ENCODE measurements at regions not wholly inside any gene's neighbourhood (a gene's known extent, or its start where the extent isn't known, plus 50 kb on each side); places are given as distances from the start of the nearest gene placed in this dataset.

DNA sequence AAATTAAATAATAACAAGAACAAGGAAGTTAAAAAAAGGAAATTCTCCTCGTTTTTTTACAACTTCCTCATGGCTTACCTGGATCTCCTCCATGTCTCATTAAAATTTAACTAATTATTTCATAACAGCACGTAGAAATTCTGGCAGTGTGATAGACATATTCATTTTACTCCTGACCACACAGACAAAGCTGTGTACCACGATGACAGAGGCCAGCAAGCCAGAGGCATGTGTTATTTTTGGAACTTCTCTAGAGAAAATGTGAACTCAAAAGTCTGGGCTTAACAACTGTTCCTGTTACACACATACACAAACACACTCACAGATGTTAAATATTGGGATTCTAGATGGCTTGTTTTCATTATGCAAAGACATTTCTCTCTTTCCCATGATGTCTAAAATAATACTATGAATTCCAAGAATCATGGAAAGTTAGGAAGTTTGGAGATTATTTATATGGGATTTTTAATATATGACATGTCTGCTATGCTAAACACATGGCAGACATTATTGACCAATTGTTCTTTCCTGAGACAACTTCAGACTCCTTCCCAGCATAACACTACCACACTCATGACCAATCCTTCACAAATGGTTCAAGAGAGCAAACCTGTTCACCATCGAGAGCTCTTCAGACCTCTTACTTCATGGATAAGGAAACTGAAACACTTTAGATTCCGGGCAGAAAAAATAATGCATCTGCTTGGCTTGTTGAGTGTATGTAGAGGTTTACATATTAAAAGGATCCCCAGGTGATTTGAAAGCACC, 158.7 kb downstream of the DACT1 start:
- H3K27me3 Mint-ChIP-seq, result peaks cover 7% of the 10 kb centered on the region
- H3K4me1 Mint-ChIP-seq (ENCODE audit: low read depth), result no peaks in the 10 kb centered on the region
- no peaks in the 10 kb centered on the region for H3K36me3 Mint-ChIP-seq
- H3K9me3 Mint-ChIP-seq (ENCODE audit: low read depth), result no peaks in the 10 kb centered on the region
- no peak overlapping the region for H3K27ac Mint-ChIP-seq
- no peak overlapping the region for H3K4me3 Mint-ChIP-seq

DNA sequence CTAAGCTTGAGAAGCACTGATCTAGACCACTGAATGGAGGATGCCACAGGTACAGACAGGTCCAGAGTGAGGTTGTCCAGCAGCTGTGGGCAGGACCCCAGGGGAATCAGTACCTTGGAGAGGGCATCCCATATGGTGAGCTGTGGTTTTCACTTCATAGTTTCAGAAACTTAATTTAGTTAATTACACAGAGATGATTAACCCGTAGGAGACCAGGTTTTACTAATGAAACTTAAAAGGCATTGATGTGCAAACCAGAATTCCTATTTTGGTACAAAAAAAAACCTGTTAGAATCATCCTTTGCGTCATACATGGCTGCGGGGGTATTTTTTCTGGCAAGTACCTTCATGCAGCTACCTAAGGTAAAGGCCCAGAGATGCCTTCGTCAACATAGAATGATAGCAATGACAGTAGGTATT, 159.3 kb downstream of the DACT1 start:
- H3K4me3 Mint-ChIP-seq, result no peak overlapping the region
- H3K27me3 Mint-ChIP-seq, result peaks cover 8% of the 10 kb centered on the region
- no peaks in the 10 kb centered on the region for H3K9me3 Mint-ChIP-seq (ENCODE audit: low read depth)
- H3K4me1 Mint-ChIP-seq (ENCODE audit: low read depth), result no peaks in the 10 kb centered on the region
- no peaks in the 10 kb centered on the region for H3K36me3 Mint-ChIP-seq
- H3K27ac Mint-ChIP-seq, result no peak overlapping the region

DNA sequence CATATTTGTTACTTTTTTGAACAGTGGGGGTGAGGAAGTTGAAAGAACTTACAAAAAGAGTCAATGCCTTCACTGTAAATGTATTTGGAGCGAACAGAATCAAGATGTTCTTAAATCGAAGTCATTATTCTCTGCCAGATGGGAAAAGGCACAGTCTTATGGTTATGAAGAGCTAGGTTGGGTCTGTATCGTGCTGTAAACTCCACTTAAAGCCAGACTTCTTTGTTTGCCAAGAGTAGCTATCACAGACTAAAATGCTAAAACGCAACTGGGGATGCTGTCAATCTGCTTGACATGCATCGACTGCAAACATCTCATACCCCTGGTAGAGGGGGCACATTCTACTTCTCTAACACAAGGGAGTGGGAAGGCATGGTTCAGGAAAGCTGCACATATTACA, 160.4 kb downstream of the DACT1 start:
- Mint-ChIP-seq H3K4me3 (no peak overlapping the region), H3K27ac (no peak overlapping the region), H3K36me3 (no peaks in the 10 kb centered on the region), H3K9me3 (ENCODE audit: low read depth) (no peaks in the 10 kb centered on the region), H3K27me3 (peaks cover 4% of the 10 kb centered on the region), H3K4me1 (ENCODE audit: low read depth) (no peaks in the 10 kb centered on the region)

- no peaks in the 10 kb centered on the region for H3K4me1 Mint-ChIP-seq (ENCODE audit: low read depth)
- peaks cover 7% of the 10 kb centered on the region for H3K9me3 Mint-ChIP-seq (ENCODE audit: low read depth)
- no peak overlapping the region for H3K4me3 Mint-ChIP-seq
- peaks cover 8% of the 10 kb centered on the region for H3K27me3 Mint-ChIP-seq
- H3K27ac Mint-ChIP-seq, result no peak overlapping the region
- peaks cover 5% of the 10 kb centered on the region for H3K36me3 Mint-ChIP-seq
Observed at GRCh38 chr14:58801086-58801485, 163.3 kb downstream of the DACT1 start.

DNA sequence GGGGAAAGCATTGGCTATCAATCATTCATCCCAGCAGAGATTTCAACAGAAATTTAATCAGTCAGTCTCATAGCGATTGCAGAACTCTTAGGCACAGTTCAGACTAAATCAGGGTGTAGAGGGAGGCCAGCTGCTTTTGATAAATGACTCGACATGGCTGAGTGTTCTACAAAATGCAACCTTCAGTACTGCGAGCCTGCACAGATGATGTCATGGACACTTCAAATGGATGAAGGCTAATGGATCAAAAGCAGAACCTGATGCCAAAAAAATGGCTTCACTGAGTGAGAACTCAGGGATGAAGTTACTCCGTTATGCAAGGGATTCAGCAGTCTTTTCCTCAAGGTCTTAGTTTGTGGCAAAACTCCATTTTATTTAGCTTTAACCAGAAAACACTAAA, 167.3 kb downstream of the DACT1 start:
- H3K27ac Mint-ChIP-seq, result no peak overlapping the region
- H3K27me3 Mint-ChIP-seq, result peaks cover 12% of the 10 kb centered on the region
- H3K4me1 Mint-ChIP-seq (ENCODE audit: low read depth), result no peaks in the 10 kb centered on the region
- peaks cover 7% of the 10 kb centered on the region for H3K9me3 Mint-ChIP-seq (ENCODE audit: low read depth)
- no peak overlapping the region for H3K4me3 Mint-ChIP-seq
- H3K36me3 Mint-ChIP-seq, result peaks cover 5% of the 10 kb centered on the region

GRCh38 chr14:58805605-58806409, 168.0 kb downstream of the DACT1 start:
- peaks cover 5% of the 10 kb centered on the region for H3K36me3 Mint-ChIP-seq
- no peak overlapping the region for H3K4me3 Mint-ChIP-seq
- H3K27ac Mint-ChIP-seq, result no peak overlapping the region
- peaks cover 12% of the 10 kb centered on the region for H3K27me3 Mint-ChIP-seq
- H3K4me1 Mint-ChIP-seq (ENCODE audit: low read depth), result no peaks in the 10 kb centered on the region
- peaks cover 7% of the 10 kb centered on the region for H3K9me3 Mint-ChIP-seq (ENCODE audit: low read depth)

GRCh38 chr14:58807191-58807590, 169.4 kb downstream of the DACT1 start:
- Mint-ChIP-seq H3K27ac (no peak overlapping the region), H3K27me3 (peaks cover 12% of the 10 kb centered on the region), H3K4me1 (ENCODE audit: low read depth) (no peaks in the 10 kb centered on the region), H3K9me3 (ENCODE audit: low read depth) (peaks cover 7% of the 10 kb centered on the region), H3K4me3 (no peak overlapping the region), H3K36me3 (peaks cover 5% of the 10 kb centered on the region)

- H3K4me1 Mint-ChIP-seq (ENCODE audit: low read depth), result no peaks in the 10 kb centered on the region
- H3K36me3 Mint-ChIP-seq, result peaks cover 3% of the 10 kb centered on the region
- H3K4me3 Mint-ChIP-seq, result no peak overlapping the region
- peaks cover 3% of the 10 kb centered on the region for H3K9me3 Mint-ChIP-seq (ENCODE audit: low read depth)
- H3K27ac Mint-ChIP-seq, result no peak overlapping the region
- H3K27me3 Mint-ChIP-seq, result peaks cover 9% of the 10 kb centered on the region
Observed at GRCh38 chr14:58808828-58809227, 171.1 kb downstream of the DACT1 start.

DNA sequence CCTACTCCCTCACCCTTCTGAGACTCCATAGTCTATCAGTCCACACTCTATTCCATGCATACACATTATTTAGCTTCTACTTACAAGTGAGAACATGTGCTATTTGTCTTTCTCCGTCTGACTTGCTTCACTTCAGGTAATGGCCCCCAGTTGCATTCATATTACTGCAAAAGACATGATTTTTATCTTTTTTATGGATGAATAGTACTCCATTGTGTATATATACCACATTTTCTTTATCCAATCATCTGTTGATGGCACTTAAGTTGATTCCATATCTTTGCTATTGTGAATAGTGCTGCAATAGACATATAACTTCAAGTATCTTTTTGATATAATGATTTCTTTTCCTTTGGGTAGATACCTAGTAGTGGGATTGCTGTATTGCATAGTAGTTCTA, 171.8 kb downstream of the DACT1 start:
- peaks cover 6% of the 10 kb centered on the region for H3K27me3 Mint-ChIP-seq
- H3K4me1 Mint-ChIP-seq (ENCODE audit: low read depth), result no peaks in the 10 kb centered on the region
- H3K27ac Mint-ChIP-seq, result no peak overlapping the region
- H3K9me3 Mint-ChIP-seq (ENCODE audit: low read depth), result no peaks in the 10 kb centered on the region
- H3K4me3 Mint-ChIP-seq, result no peak overlapping the region
- H3K36me3 Mint-ChIP-seq, result no peaks in the 10 kb centered on the region

DNA sequence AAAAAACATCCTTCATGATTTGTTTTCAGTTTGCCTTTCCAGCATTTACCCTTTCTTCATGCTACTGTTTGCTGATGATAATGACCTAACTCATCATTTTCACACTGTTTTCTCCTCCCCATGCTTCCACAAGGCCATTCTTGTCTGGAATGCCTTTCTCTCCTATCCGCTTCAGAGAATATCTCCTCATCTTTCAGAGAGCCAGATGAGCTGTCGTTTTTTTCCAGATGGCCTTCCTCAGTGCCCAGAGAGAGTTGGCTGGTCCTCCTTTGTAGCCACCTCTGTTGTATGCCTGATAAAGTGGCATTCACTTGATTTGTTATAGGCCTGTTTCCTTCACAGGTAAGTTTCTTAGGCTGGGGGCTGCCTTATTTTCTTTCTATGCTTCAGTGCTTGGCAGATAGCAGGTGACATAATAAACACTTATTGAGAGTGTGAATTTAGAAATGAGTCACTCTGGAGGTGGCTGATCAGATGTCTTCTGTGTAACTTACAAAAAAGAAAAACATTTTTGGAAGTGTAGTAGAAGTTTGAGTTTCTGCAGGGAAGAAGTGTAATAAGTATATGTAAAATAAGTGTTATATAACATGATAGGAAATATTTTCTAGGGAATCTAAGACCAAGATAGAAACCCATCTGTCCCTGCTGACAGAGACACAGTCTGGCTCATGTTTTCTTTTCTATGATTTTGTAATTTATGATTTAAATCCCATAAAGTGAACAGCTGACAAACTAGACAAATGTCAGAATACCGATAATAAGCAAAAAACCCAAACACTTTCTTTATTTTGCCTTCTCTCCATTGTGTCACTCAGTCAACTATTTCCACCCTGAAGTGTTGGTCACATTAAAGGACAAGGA, 174.5 kb downstream of the DACT1 start:
- H3K27ac Mint-ChIP-seq, result no peak overlapping the region
- peaks cover 4% of the 10 kb centered on the region for H3K27me3 Mint-ChIP-seq
- no peak overlapping the region for H3K4me3 Mint-ChIP-seq
- H3K4me1 Mint-ChIP-seq (ENCODE audit: low read depth), result no peaks in the 10 kb centered on the region
- no peaks in the 10 kb centered on the region for H3K9me3 Mint-ChIP-seq (ENCODE audit: low read depth)
- no peaks in the 10 kb centered on the region for H3K36me3 Mint-ChIP-seq

DNA sequence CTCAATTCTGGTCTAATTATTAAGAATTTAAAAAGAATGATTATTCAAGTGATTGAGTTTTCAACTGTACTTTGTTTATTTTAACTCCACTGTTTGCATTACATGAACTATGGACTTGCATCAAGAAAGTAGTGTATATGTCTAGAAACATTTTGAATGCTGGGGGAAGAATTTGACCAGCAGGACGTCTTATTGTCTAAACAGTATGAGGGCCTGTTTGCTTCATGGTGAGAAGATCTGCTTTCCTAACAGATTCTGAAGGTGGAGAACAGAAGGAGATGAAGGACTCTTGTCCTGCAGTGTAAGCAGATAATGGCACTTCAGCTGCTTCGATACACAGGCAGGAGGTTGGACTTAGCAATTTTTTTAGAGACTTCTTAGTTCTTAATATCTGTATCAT, 176.0 kb downstream of the DACT1 start:
- Mint-ChIP-seq H3K4me3 (no peak overlapping the region), H3K27me3 (peaks cover 4% of the 10 kb centered on the region), H3K9me3 (ENCODE audit: low read depth) (no peaks in the 10 kb centered on the region), H3K27ac (no peak overlapping the region), H3K4me1 (ENCODE audit: low read depth) (no peaks in the 10 kb centered on the region), H3K36me3 (no peaks in the 10 kb centered on the region)

DNA sequence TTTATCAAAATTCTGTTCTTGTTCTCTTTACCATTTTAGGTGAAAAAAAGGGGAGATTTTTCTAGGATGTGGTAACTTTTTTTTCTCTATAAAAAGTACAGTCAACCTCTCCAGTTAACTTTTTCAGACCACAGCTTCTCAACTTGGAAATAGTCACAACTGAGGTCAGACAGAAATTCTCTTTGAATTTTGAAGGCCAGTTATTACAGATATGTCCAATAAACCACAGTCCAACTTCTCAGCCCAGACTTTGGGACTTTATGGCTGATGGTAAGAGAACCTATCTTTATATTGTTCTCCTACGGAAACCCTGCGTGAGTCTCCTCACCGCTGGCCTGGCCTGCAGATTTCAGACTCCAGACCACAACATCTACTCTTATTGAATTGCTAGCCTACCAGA, 176.7 kb downstream of the DACT1 start:
- no peak overlapping the region for H3K27ac Mint-ChIP-seq

DNA sequence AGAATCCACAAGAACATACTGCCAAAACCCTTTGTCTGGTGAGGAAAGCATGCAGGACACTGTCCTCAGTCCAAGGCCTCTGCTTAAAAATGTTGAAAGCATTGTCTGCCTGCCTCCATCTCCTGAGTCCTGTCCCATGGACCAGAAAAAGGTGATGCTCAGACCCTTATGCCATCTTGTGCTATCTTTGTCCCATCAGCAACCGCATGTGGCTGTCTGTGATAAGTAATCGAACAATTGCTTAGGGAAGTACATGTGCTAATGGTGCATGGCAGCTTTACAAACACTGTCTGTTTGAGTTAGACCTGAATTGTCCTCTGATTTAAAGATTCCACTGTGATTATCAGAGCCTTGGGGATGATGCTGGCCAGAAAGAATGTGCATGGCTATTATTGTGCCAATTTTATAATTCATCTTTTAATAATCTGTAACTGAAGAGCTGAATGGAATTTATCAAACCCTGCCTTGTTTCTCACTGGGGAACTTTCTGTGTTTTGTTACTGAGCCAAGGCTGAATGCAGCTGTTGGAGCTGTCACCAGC, 177.5 kb downstream of the DACT1 start:
- peaks cover 2% of the 10 kb centered on the region for H3K27me3 Mint-ChIP-seq
- H3K4me1 Mint-ChIP-seq (ENCODE audit: low read depth), result no peaks in the 10 kb centered on the region
- H3K36me3 Mint-ChIP-seq, result no peaks in the 10 kb centered on the region
- H3K4me3 Mint-ChIP-seq, result no peak overlapping the region
- no peaks in the 10 kb centered on the region for H3K9me3 Mint-ChIP-seq (ENCODE audit: low read depth)
- H3K27ac Mint-ChIP-seq, result no peak overlapping the region

More for the DNA sequence above, 176.7 kb downstream of the DACT1 start:
- no peaks in the 10 kb centered on the region for H3K4me1 Mint-ChIP-seq (ENCODE audit: low read depth)
- H3K9me3 Mint-ChIP-seq (ENCODE audit: low read depth), result no peaks in the 10 kb centered on the region
- peaks cover 3% of the 10 kb centered on the region for H3K27me3 Mint-ChIP-seq
- no peak overlapping the region for H3K4me3 Mint-ChIP-seq
- H3K36me3 Mint-ChIP-seq, result no peaks in the 10 kb centered on the region

DNA sequence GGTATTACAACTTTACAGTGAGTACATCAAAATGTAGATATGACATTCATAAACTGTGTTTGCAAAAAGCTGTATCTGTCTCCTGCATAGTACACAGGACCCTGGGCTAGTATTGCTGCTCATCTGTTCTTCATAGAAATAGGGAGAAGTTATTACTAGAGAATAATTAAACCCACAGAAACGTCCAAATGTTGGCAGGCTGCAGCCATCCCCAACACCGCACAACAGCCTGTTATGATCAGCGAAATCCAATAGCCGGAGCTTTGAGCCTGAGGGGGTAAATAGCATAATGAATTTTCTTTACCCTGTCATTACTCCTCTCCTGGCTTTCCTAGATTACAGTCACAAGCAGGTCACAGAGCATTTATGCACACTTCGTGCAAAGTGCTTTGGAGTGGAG, 178.0 kb downstream of the DACT1 start:
- no peaks in the 10 kb centered on the region for H3K9me3 Mint-ChIP-seq (ENCODE audit: low read depth)
- no peaks in the 10 kb centered on the region for H3K36me3 Mint-ChIP-seq
- no peak overlapping the region for H3K4me3 Mint-ChIP-seq
- H3K27me3 Mint-ChIP-seq, result peaks cover 2% of the 10 kb centered on the region
- H3K27ac Mint-ChIP-seq, result no peak overlapping the region
- no peaks in the 10 kb centered on the region for H3K4me1 Mint-ChIP-seq (ENCODE audit: low read depth)
